NCI-H2196 treated with DMSO at 0.1 percent for 48 hours (cell line): ENCODE measurements at regions not wholly inside any gene's neighbourhood (a gene's known extent, or its start where the extent isn't known, plus 50 kb on each side); places are given as distances from the start of the nearest gene placed in this dataset.
"Not testable (repeated sequence)": the region's sequence is repeated elsewhere in the genome, so short reads cannot be mapped to it uniquely, and the experiment has no call there.

Source experiments
- DNase-seq: peaks from one replicate; lab custom pipeline; 2025; ENCODE audit not compliant: unreplicated experiment; lab: John Stamatoyannopoulos, UW

DNA sequence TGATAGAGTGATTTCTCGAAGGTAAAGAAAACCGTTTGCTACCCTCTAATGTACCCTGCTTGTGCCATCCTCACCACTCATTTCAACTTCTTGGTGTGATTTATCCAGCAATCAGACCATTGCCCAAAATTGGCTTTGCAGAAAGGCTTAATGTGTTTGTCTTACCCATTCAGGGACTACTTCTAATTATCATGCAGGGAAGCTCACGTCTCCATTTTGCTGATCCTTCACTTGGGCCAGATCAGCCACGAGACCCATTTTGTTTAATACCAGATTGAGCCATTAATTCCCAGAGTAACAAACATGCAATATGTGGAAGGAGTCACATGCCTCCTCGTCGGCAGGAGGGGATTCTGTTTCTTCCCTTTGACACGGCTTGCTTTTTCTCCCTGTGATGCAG lies 51.1 kb upstream of the CRY1 start:
- no peak for DNase-seq

DNA sequence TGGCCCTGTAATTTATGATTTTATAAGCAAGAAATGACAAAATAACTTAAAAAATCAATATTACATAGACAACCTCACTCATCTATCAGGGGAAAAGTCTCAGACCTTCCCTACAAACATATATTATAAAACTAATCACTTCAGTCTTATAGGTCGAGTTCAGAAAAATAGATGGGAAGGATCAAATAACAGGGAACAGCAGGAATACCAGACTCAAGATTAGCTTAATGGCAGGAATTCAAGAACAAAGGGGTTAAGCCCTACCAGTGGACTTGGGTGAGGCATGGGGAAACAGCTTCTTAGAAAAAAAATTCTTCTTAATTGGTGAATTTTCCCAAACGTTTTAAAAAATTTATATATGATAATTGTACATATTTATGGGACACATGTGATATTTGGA lies 51.6 kb upstream of the CRY1 start:
- no peak for DNase-seq

DNA sequence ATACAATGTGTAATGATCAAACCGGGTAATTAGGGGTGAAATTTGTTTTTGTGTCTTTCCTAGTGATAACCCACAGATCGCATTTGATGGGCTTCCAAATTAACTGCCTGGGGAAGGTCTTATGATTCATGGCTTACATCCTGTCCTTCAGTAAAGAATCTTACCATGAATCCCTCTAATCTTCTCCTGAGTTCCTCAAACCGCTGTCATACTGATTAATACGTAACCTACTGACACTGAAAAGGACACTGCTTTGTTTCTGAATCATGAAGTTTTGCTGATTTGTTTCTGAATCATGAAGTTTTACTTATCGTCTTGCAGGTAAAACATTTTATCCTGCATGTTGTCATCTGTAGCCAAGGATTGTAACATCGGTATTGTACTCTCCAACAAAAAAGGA lies 52.0 kb upstream of the CRY1 start:
- DNase-seq: no peak

DNA sequence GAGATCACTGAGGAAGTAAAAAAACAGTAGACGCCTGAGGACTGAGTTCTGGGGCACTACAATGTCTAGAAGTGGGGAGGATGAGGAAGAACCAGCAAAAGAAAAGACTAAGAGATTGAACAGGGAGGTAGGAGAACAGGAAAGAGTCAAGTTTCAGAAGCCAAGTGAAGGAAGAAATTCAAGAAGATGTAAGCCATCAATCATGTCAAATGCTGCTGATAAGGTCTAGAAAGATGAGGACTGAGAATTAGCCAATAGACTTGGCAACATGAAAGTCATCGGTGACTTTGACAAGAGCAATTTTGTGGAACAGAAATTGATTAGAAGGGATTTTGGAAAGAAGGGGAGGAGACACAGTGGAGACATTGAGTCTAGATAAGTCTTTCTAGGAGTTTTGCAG lies 54.8 kb upstream of the CRY1 start:
- no peak for DNase-seq

DNA sequence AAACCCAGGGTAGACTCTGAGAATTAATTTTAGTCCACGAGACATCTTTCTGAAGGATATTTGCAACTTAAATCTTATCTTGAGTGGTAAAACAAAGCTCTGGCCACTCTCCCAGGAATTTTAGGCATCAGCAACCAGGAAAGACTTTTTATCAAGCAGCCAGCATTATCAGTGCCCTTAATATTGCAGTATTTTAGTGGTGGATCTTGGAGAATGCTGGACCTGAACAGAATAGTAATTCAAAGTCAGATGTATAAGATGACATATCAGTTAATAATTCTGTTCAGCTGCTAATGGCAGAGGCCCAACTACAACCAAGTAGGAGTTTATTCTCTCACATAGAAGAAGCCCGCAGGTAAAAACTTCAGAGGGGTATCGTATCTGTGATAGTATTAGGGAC lies 59.0 kb upstream of the CRY1 start:
- no peak for DNase-seq

DNA sequence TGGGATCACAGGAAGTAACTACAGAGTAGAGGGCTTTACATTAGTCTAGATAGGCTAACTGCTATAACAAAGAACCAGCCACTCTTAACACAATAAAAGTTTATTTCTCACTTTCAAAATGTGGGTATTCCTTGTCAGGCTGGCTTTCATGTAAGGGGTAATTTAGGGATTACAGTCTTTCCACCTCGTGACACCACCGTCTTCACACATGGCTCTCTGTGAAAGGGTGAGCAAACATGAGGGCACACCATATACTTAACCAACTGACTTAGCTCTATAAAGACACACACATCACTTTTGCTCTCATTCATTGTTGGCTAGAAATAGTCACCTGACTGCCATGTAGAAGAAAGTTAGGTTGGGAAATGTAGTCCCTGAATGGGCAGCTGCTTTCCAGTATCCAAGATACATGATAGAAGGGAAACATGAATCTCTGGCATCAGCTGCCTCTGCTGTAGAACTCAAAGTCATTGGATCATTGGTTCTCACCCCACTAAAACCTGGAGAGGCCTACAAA lies 66.1 kb upstream of the CRY1 start:
- DNase-seq: no peak

DNA sequence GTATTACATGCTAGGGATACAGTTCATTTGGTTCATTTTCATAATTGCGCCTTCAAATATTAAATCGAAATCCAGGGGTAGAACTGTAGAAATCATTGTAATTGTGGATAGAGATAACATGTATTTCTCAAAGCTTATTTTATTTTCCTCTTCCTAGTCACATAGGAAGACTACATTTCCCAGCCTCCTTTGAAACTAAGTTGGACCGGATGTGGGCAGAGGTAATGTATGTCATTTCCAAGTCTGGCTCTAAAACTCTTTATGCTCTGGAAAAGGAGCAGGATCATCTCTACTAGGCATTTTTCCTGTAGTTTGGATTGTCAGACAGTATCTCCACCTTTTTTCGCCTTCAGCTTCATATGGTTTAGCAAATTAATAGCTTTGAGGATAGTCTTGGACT lies 70.1 kb upstream of the CRY1 start:
- no peak for DNase-seq

DNA sequence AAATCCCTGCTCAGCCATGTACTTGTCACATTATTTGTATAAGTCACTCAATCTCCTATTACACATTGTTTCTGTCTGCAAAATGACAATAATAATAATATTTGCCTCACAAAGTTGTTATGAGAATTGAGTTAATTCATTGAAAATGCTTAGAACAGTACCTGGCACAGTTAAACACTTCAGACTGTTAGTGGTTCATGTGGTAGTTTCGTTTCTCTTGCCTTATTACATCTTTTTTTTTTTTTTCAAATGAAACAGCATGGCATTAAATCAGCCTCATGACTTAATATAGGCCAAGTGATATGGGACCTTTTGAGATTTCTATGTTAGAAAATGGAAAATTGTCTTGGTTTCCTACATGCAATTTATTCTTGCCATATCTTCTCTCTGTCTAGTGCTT lies 71.0 kb upstream of the CRY1 start:
- DNase-seq: no peak

DNA sequence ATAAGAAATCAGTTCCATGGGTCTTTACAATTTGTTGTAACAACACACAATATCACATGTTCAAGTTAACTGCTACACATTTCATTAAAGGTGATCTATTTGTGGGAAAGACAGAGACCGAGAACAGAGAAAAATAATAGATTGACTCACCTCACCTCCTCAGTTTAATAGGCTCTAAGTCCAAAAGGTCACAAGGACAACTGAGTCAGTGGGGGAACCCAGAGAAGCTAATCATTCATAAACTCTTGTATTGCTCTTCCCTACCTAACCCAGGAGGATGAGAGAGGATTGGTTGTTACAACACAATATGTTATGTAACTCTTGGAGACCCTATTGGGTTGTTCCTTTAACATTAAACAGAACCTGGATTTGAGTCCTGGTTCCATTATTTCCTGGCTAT lies 72.2 kb upstream of the CRY1 start:
- no peak for DNase-seq

DNA sequence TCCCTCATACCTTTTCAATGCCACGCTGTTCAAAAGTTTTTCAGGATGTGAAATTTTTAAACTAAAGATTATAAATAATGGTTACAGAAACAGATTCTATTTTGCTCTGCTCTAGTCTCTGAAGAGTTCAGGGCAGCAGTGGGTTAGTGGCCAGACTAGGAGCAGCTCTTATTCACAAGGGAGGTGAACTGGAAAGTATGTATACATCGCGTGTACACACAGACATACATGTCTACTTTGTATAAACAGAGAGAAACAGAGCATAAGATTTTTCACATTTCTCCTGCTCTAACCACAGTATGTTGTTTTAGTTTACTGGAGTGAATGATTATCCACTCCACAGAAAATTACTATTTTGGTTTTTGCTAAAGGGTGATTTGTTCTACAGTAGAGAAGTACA lies 74.4 kb upstream of the CRY1 start:
- no peak for DNase-seq

DNA sequence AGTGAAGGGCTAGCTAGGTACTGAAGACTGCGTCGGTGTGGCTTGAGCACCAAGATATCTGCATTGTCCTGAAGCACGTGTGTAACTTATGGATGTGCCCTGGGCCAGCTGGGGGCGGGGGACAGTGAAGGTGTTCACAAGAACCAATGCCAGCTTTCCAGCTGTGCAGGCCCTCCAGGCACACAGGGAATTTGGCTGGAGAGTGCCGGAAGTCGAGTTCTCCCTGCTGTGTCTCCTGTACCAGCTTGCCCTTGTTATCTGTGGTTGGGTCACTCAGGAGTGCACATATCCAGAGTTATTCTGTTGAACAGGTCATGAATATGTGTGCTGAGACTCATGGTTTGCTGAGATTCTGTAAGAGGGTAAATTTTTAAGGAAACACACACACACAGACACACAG lies 75.9 kb upstream of the CRY1 start:
- DNase-seq: no peak

DNA sequence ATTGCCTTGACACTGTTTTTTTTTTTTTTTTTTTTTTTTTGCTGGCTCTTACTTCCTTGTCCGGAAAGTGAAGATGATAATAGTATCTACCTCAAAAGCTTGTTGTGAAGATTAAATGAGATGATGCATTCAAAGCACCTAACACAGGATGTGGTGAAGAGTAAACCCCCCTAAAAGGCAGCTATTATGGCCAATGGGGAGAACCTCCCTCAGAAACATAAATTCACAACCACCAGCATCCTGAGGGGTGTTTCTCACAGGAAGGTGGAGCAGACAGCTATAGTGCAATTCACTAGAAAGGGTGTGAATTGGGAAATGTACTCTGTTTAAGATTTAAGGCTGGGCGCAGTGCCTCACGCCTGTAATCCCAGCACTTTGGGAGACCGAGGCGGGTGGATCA lies 85.4 kb upstream of the CRY1 start:
- no peak for DNase-seq

DNA sequence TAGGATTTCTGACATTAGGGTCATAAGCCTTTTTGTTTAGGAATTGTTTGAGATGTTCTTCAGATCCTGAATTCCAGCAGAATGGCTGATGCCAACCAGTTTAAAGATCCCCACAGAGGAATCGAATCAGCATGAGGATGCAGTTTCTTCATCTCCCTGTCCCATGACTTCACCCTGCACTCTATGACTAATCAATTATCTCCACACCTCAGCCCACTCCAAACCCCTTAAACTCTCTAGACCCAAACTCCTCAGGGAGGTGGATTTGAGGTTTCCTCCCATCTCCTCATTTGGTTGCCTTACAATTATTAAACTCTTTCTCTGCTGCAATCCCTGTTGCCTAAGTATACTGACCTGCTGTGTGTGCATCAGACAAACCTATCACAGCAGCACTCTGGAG lies 86.5 kb upstream of the CRY1 start:
- no peak for DNase-seq

DNA sequence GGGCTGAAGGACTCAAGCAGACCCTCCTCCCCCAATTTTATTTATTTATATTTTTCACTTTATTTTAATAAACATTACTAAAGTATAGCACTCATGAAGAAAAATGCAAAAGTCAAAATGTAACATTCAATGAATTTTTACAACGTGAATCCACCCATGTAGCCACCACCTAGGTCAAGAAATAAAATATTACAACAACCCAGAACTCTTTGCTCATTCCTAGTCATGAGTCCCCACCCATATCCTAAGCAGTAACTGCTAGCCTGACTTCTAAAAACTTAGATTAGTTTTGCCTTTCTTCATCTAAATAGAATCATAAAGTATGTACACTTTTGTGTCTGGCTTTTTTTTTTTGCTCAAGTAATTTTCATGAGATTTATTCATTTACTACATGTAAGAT lies 86.9 kb upstream of the CRY1 start:
- DNase-seq: no peak

DNA sequence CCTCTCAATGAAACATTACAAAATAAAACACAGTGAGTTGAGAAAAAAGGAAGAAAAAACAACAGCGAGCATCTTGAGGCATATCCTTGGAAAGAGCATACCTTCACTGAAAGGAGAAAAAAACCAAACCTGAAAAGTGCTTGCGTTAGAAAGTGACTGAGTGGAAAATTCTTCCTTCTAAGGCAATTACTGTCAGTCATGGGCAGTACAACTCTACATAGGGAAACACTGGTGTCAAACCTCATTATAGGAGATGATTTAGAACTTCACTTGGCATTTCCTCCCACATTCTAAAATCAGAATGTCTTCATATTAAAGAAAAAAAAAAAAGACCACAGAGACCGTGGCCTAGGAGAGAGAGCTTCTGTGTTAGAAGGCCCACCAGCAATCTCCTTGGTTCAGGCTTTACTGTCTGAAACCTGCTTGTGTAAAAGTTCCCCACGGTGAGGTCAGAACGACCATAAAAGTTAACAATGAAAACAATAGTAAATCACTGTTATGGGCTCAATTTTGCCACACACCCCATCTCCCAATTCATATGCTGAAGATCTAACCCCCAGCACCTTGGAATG lies 91.1 kb upstream of the CRY1 start:
- no peak for DNase-seq

DNA sequence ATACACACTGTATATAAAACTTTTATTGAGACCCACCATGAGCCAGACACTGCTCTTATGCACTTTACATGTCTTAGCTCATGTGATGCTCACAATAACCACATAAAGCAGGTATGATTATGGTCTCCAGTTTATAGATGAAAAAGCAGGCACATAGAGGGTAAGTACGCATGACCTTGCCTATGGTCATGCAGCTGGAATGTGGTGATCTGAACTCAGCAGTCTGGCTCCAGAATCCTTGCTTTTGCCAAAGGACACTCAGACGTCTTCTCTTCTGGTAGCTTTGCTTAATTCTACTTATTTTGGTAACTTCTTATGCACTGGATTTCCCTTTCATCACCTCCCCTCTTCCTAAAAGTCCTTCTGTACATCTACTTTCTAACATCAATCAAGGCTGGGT lies 103.3 kb upstream of the CRY1 start:
- no peak for DNase-seq

DNA sequence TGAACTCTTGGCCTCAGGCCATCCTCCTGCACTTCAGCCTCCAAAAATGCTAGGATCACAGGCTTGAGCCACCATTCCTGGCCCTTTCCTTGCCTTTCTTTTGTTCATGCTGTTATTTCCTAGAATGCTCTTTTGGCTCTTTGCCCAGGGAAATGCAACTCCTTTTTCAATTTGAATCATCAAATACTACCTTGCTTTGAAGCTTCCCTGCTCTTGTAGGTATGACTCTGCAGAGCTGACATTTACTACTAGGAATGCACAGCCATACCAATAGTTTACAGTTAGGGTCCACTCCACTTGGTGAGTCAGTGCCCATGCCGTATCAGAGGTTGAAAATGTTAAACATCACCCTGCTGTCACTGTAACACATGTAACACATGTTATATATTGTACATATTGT lies 107.0 kb upstream of the CRY1 start:
- no peak for DNase-seq

DNA sequence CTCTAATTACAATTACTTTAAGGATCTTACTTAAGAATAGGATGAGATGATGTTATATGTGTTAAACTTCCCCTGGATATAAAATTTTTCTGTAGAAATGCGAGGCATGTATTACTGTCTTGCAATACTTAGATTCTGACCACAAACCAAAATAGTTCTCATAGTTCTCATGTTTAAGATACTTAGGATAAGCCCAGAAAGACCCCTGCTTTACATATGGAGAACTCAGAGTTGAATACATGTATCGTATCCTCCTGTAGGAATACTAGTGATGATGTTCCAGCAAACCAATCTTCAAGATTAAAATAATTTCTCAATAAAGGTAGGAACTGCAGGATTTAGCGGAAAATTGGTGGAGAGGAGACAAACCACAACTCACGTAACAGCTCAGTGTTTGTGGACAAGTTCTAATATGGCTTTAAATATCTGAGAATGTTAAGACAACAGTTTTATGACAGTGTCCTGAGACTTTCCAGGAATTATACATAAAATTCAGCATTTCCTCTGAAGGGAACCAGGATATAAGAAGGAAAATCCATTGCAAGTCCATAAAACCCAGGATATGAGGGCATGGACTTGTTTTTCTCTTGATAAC lies 114.7 kb upstream of the CRY1 start:
- no peak for DNase-seq

DNA sequence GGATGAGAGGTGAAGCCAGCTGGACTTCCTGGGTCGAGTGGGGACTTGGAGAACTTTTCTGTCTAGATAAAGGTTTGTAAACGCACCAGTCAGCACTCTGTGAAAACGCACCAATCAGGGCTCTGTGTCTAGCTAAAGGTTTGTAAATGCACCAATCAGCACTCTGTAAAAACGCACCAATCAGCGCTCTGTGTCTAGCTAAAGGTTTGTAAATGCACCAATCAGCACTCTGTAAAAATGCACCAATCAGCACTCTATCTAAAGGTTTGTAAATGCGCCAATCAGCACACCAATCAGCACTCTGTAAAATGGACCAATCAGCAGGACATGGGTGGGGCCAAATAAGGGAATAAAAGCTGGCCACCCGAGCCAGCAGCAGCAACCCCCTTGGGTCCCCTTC lies 116.4 kb upstream of the CRY1 start:
- not testable (repeated sequence) for DNase-seq

DNA sequence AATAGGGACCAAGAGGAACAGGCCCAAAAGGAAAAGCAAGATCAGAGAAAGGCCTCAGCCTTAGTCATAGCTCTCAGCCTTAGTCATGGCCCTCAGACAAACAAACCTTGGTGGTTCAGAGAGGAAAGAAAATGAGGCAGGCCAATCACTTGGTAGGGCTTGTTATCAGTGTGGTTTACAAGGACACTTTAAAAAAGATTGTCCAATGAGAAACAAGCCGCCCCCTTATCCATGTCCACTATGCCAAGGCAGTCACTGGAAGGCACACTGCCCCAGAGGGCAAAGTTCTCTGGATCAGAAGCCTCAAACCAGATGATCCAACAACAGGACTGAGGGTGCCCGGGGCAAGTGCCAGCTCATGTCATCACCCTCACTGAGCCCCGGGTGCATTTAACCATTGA lies 121.0 kb upstream of the CRY1 start:
- not testable (repeated sequence) for DNase-seq

DNA sequence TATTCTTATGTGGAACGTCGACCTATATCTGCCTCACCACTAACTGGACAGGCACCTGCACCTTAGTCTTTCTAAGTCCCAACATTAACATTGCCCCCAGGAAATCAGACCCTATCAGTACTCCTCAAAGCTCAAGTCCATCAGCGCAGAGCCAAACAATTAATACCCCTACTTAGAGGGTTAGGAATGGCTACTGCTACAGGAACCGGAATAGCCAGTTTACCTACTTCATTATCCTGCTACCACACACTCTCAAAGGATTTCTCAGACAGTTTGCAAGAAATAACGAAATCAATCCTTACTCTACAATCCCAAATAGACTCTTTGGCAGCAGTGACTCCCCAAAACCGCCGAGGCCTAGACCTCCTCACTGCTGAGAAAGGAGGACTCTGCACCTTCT lies 123.1 kb upstream of the CRY1 start:
- not testable (repeated sequence) for DNase-seq

DNA sequence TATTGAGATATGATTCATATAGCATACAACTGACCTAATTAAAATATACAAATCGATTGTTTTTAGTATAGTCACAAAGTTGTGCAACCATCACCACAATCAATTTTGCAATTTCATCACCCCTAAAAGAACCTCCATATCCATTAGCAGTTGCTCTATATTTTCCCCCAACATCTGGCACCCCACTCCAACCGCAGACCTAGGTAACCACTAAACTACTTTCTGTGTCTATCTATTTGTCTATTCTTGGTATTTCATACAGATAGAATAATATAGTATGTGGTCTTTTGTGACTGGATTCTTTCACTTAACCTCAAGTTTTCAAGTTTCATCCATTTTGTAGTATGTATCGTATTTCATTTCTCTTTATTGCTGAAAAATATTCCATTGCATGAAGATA lies 126.0 kb upstream of the CRY1 start:
- no peak for DNase-seq

DNA sequence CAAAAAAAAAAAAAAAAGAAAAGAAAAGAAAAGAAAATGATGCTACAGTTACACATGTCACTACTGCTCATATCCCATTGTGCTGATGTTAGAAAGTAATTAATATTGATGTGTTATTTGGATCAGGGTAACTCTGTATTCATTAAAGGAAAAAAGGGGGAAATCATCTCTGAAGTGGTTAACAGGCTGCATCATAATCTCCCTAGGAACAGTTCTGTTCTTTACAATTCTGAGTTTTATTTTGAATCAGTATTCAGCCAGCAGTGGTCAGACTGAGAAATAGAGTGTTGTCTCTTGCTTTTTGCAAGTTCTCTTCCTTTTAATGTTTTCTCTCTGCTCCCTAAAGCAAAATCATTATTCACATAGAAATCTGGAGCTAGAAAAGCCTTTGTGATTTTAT lies 128.6 kb upstream of the CRY1 start:
- DNase-seq: no peak
